Tibial artery (tissue), 4 donors: ENCODE measurements at regions not wholly inside any gene's neighbourhood (a gene's known extent, or its start where the extent isn't known, plus 50 kb on each side); places are given as distances from the start of the nearest gene placed in this dataset.

Experiments
- DNase-seq, 2 donors: peaks; one replicate each; pipeline ENCODE4 v3.0.0-alpha.2; 2019
- H3K27ac ChIP-seq, 2 donors: fragments of 200-600 bp; sonication (generic) in 1 of 2; 1 replicate in 1 of 2; 2 replicates in 1 of 2; pipeline ENCODE4 v1.5.1; 2018 to 2019; ENCODE audit warnings: mild to moderate bottlenecking in 1 of 2
- H3K27me3 ChIP-seq, 2 donors: fragments of 200-600 bp; sonication (generic) in 1 of 2; one replicate each; pipeline versions ENCODE4 v1.5.1 to v1.6.0; 2016 to 2019
- H3K36me3 ChIP-seq, 3 donors: fragments of 200-600 bp; sonication (generic) in 2 of 3; one replicate each; pipeline ENCODE4 v1.5.1; 2016 to 2019; ENCODE audit warnings: mild to moderate bottlenecking in 2 of 3
- H3K4me1 ChIP-seq, 4 donors: fragments of 200-600 bp; sonication (generic) in 2 of 4; 1 replicate in 3 of 4; 2 replicates in 1 of 4; pipeline ENCODE4 v1.5.1; 2016 to 2019
- H3K4me3 ChIP-seq, 2 donors: fragments of 200-600 bp; sonication (generic) in 1 of 2; 1 replicate in 1 of 2; 2 replicates in 1 of 2; pipeline ENCODE4 v1.5.1; 2018 to 2019; ENCODE audit warnings: mild to moderate bottlenecking in 2 of 2
- H3K9me3 ChIP-seq, 3 donors: fragments of 200-600 bp; sonication (generic) in 1 of 3; one replicate each; pipeline ENCODE4 v1.5.1; 2016 to 2019
- intact Hi-C: fragments of 100-400 bp; cut with DNase I; formaldehyde crosslinking; loops from one replicate; pipeline ENCODE4 v1.15.0; 2023; ENCODE audit warnings: low total_unique reads
- TF ChIP-seq, protein P1 (sequence below), 2 experiments: fragments of 200-600 bp in 1 of 2; fragments of 450-650 bp in 1 of 2; IDR thresholded peaks; one replicate each; pipeline ENCODE4 v1.5.1; 2017 to 2019; ENCODE audit warnings: antibody characterized with exemption in 2 of 2, mild to moderate bottlenecking in 1 of 2, moderate library complexity in 1 of 2

DNA sequence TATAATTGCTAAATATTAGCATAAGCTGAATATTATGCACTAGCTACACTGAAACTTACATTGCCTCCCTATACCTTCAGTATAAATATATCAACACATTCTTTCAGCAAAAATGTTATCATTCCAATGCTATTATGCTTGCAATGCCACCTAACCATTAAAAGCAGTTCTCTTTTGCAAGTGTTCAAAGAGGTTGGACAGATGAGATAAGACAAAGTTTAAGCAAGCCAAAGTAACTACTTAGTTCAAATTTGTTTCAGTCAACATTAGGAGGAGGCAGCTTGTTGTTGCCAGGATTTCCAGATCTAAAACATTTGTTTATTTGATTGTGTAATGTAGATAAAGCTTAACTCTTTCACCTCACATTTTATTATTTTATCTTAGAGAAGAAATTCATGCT lies 323.9 kb upstream of the FAM241A start:
- H3K9me3 ChIP-seq = peaks cover 0 to 5% (median 0%) of the 10 kb centered on the region in 3 donors
- H3K4me3 ChIP-seq = no peak overlapping the region
- TF ChIP-seq, protein P1, sequence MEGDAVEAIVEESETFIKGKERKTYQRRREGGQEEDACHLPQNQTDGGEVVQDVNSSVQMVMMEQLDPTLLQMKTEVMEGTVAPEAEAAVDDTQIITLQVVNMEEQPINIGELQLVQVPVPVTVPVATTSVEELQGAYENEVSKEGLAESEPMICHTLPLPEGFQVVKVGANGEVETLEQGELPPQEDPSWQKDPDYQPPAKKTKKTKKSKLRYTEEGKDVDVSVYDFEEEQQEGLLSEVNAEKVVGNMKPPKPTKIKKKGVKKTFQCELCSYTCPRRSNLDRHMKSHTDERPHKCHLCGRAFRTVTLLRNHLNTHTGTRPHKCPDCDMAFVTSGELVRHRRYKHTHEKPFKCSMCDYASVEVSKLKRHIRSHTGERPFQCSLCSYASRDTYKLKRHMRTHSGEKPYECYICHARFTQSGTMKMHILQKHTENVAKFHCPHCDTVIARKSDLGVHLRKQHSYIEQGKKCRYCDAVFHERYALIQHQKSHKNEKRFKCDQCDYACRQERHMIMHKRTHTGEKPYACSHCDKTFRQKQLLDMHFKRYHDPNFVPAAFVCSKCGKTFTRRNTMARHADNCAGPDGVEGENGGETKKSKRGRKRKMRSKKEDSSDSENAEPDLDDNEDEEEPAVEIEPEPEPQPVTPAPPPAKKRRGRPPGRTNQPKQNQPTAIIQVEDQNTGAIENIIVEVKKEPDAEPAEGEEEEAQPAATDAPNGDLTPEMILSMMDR (IDR thresholded peaks at IDR 0.05) = no peak
- no peaks in the 10 kb centered on the region for H3K36me3 ChIP-seq
- intact Hi-C loops = no loop called here
- H3K27ac ChIP-seq = no peak overlapping the region
- no peaks in the 10 kb centered on the region for H3K27me3 ChIP-seq
- no peak for DNase-seq
- H3K4me1 ChIP-seq = no peaks in the 10 kb centered on the region

DNA sequence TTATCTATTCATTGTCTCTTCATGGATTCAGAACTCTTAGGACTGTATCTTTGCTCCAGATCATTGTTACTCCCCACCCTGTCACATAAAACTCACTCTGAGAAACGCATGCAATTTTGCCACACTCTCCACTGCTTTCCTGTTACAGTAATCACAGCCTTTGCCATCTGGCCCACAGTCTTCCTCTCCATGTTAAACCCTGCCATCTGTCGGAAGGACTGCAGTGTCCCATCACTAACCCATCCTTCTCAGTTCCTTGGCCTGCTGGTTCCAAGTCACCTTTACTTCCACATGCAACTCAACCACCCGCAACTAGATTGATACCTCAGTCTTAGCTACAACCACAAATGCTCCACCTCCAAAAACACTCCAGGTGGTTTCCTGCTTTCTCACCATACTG lies 308.7 kb upstream of the FAM241A start:
- no peak overlapping the region for H3K27ac ChIP-seq
- no peaks in the 10 kb centered on the region for H3K9me3 ChIP-seq
- no peaks in the 10 kb centered on the region for H3K36me3 ChIP-seq
- no peak for DNase-seq
- no peaks in the 10 kb centered on the region for H3K27me3 ChIP-seq
- H3K4me1 ChIP-seq = no peaks in the 10 kb centered on the region
- H3K4me3 ChIP-seq = no peak overlapping the region
- intact Hi-C loops = no loop called here
- TF ChIP-seq, protein P1 (IDR thresholded peaks at IDR 0.05) = no peak

DNA sequence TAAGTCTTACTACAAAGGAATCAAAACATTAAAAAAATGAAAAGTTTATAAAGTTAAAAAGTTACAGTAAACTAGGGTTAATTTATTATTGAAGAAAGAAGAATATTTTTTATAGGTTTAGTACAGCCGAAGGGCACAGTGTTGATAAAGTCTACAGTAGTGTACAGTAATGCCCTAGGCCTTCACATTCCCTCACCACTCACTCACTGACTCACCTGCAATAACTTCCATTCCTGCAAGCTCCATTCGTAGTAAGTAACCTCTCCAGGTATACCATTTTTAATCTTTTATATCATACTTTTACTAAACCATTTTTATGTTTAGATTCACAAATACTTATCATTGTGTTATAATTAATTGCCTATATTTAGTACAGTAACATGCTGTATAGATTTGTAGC lies 307.5 kb upstream of the FAM241A start:
- TF ChIP-seq, protein P1 (IDR thresholded peaks at IDR 0.05) = no peak
- H3K9me3 ChIP-seq = peaks cover 0 to 4% (median 0%) of the 10 kb centered on the region in 3 donors
- H3K36me3 ChIP-seq = no peaks in the 10 kb centered on the region
- DNase-seq = no peak
- no peaks in the 10 kb centered on the region for H3K4me1 ChIP-seq
- H3K4me3 ChIP-seq = no peak overlapping the region
- no peak overlapping the region for H3K27ac ChIP-seq
- no peaks in the 10 kb centered on the region for H3K27me3 ChIP-seq
- intact Hi-C loops = no loop called here

DNA sequence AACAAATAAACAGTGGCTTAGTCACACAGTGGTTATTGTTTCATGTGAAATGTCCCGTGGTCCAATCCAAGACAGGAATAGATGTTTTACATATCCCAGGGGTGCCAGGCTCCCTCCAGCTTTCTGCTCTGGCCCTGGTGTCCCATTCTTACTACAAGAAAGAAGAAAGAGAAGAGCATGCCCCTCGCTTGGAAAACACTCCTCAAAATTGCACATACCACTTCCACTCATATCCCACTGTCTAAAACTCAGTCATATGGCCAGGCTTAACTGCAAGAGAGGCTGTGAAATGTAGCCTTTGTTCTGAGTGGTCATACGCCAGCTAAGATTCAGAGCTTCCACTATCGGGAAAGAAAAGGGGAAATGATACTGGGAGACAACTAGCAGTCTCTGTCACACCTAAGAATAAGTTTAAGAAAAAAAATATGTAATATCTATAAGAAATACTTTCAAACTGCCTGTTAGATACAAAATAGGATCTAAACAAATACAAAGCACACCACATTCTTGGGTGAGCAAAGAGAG lies 306.8 kb upstream of the FAM241A start:
- no peaks in the 10 kb centered on the region for H3K4me1 ChIP-seq
- no peaks in the 10 kb centered on the region for H3K27me3 ChIP-seq
- no peak overlapping the region for H3K27ac ChIP-seq

DNA sequence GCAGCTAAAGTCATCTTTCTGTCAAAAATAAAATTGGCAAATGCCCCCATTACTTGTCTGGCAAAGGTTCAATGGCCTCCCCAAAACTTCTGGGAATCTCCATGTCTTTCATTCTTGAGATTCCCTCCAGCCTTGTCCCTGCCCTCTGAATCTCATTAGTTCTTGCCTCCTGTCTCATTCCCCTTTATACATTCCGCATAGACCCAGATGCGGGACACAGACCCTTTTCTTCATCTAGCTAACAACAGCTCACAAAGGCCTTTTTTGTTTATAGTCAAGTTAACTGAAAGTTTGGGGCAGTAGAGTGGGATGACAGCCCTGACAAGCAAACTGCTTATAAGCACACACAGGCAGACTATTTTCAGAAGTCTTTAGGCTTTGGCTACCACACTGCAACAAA lies 306.1 kb upstream of the FAM241A start:
- H3K4me1 ChIP-seq = no peaks in the 10 kb centered on the region
- H3K27me3 ChIP-seq = no peaks in the 10 kb centered on the region
- H3K9me3 ChIP-seq = peaks cover 0 to 4% (median 0%) of the 10 kb centered on the region in 3 donors
- H3K36me3 ChIP-seq = no peaks in the 10 kb centered on the region
- H3K4me3 ChIP-seq = no peak overlapping the region
- no peak for DNase-seq
- intact Hi-C loops = no loop called here
- no peak overlapping the region for H3K27ac ChIP-seq
- TF ChIP-seq, protein P1 (IDR thresholded peaks at IDR 0.05) = no peak

More for the DNA sequence above, 306.8 kb upstream of the FAM241A start:
- Histone ChIP-seq H3K36me3 (no peaks in the 10 kb centered on the region), H3K9me3 (peaks cover 0 to 4% (median 0%) of the 10 kb centered on the region in 3 donors), H3K4me3 (no peak overlapping the region)
- intact Hi-C loops = no loop called here
- TF ChIP-seq, protein P1 (IDR thresholded peaks at IDR 0.05) = no peak
- DNase-seq = no peak

DNA sequence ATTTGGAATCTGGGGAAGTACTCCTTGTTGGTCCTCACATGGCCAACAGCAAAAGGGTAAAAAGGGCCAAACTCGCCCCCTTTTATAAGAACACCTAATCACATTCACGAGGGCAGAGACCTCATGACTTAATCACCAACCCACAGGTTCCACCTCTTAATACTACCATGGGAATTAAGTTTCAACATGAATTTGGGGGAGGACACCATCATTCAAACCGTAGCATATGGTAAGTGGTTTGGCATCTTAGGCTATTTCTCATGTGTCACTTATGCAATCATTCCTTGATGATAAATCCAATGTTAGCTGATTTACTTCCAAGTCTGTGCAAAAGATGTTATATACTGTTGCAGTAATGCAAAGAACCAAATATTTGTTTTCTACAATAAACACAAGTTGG lies 302.9 kb upstream of the FAM241A start:
- Histone ChIP-seq H3K27ac (no peak overlapping the region), H3K9me3 (peaks cover 0 to 4% (median 0%) of the 10 kb centered on the region in 3 donors), H3K27me3 (no peaks in the 10 kb centered on the region), H3K36me3 (no peaks in the 10 kb centered on the region), H3K4me3 (no peak overlapping the region), H3K4me1 (no peaks in the 10 kb centered on the region)
- no peak for DNase-seq
- intact Hi-C loops = no loop called here
- TF ChIP-seq, protein P1 (IDR thresholded peaks at IDR 0.05) = no peak
